ENCODE measurements at regions not wholly inside any gene's neighbourhood (a gene's known extent, or its start where the extent isn't known, plus 50 kb on each side); places are given as distances from the start of the nearest gene placed in this dataset.

GRCh38 chr14:34025325-34026017 lies 74.6 kb upstream of the EGLN3 start (continued):
- TF ChIP-seq ZNF850 (CRISPR knock-in tag; conservative IDR thresholded peaks at IDR 0.05): no peak
- TF ChIP-seq ZNF710 (CRISPR knock-in tag; IDR thresholded peaks at IDR 0.05; ENCODE audit: borderline replicate concordance): peak; percentile 23; the same call in 1 of the 2 replicates
- no peak for TF ChIP-seq ZNF121 (CRISPR knock-in tag; IDR thresholded peaks at IDR 0.05)
- TF ChIP-seq ARID5B (CRISPR knock-in tag; IDR thresholded peaks at IDR 0.05): no peak
- TF ChIP-seq KDM6A (CRISPR knock-in tag; IDR thresholded peaks at IDR 0.05; ENCODE audit: low read depth): no peak
- no peak for TF ChIP-seq MTF2 (CRISPR knock-in tag; IDR thresholded peaks at IDR 0.05; ENCODE audit: borderline replicate concordance)
- TF ChIP-seq ATF5 (CRISPR knock-in tag; IDR thresholded peaks at IDR 0.05; ENCODE audit: low read depth): 0 out of 2 replicates have a peak, but pooled peaks have one; percentile 77
- TF ChIP-seq SP1 (IDR thresholded peaks at IDR 0.05): no peak
- TF ChIP-seq SP1 (CRISPR knock-in tag; IDR thresholded peaks at IDR 0.05): 0 out of 2 replicates have a peak, but pooled peaks have one; percentile 1
- TF ChIP-seq FOXP1 (IDR thresholded peaks at IDR 0.05): no peak
- no peak for TF ChIP-seq FOXP1 (CRISPR knock-in tag; IDR thresholded peaks at IDR 0.05)
- no peak for TF ChIP-seq NFKB2 (CRISPR knock-in tag; IDR thresholded peaks at IDR 0.05; ENCODE audit: borderline replicate concordance)
- no peak for TF ChIP-seq RNF2 (conservative IDR thresholded peaks at IDR 0.05; ENCODE audit: low read depth)
- no peak for TF ChIP-seq ZMAT5 (CRISPR knock-in tag; IDR thresholded peaks at IDR 0.05; ENCODE audit: borderline replicate concordance, low read depth)
- no peak for TF ChIP-seq TCF12 (IDR thresholded peaks at IDR 0.05)
- TF ChIP-seq TCF12 (CRISPR knock-in tag; IDR thresholded peaks at IDR 0.05): 0 out of 2 replicates have a peak, but pooled peaks have one; percentile 36
- no peak for TF ChIP-seq ZBTB10 (CRISPR knock-in tag; IDR thresholded peaks at IDR 0.05; ENCODE audit: borderline replicate concordance)
- TF ChIP-seq RARG (CRISPR knock-in tag; IDR thresholded peaks at IDR 0.05; ENCODE audit: low read depth): no peak
- 0 out of 2 replicates have a peak, but pooled peaks have one; percentile 10 for TF ChIP-seq HOXA3 (CRISPR knock-in tag; IDR thresholded peaks at IDR 0.05)
- no peak for TF ChIP-seq ZNF781 (CRISPR knock-in tag; IDR thresholded peaks at IDR 0.05; ENCODE audit: borderline replicate concordance, not compliant biosample characterization)

All from HepG2 (cell line).